Liver (tissue), 8 donors: ENCODE measurements at regions not wholly inside any gene's neighbourhood (a gene's known extent, or its start where the extent isn't known, plus 50 kb on each side); places are given as distances from the start of the nearest gene placed in this dataset.

Experiments used
- DNase-seq: peaks from one replicate; pipeline ENCODE4 v3.0.0-alpha.2; 2017; ENCODE audit warnings: low spot score
- H3K27ac ChIP-seq, 2 donors: one replicate each; pipeline ENCODE4 v1.7.0; 2013; ENCODE audit warnings: inconsistent platforms in 2 of 2, low read length in 2 of 2, control low read depth in 1 of 2, low read depth in 1 of 2, mild to moderate bottlenecking in 1 of 2
- H3K27me3 ChIP-seq, 4 donors: one replicate each; pipeline versions ENCODE4 v1.6.1 to v1.7.0; 2013; ENCODE audit warnings: low read length in 3 of 4, inconsistent platforms in 1 of 4, mild to moderate bottlenecking in 1 of 4, moderate library complexity in 1 of 4; ENCODE audit not compliant: control insufficient read depth in 4 of 4, insufficient read depth in 4 of 4
- H3K36me3 ChIP-seq, 4 donors: one replicate each; pipeline versions ENCODE4 v1.6.1 to v1.7.0; 2013; ENCODE audit warnings: low read length in 3 of 4, mild to moderate bottlenecking in 3 of 4, low read depth in 1 of 4, moderate library complexity in 1 of 4; ENCODE audit not compliant: control insufficient read depth in 4 of 4, insufficient read depth in 3 of 4
- H3K4me1 ChIP-seq, 4 donors: one replicate each; pipeline versions ENCODE4 v1.6.1 to v1.7.0; 2013; ENCODE audit warnings: low read length in 3 of 4, mild to moderate bottlenecking in 3 of 4, moderate library complexity in 1 of 4; ENCODE audit not compliant: control insufficient read depth in 4 of 4, insufficient read depth in 4 of 4
- H3K4me3 ChIP-seq, 3 donors: one replicate each; pipeline versions ENCODE4 v1.6.1 to v1.7.0; 2013; ENCODE audit warnings: low read length in 3 of 3, control low read depth in 1 of 3, low read depth in 1 of 3, mild to moderate bottlenecking in 1 of 3
- H3K9ac ChIP-seq, 2 donors: one replicate each; pipeline ENCODE4 v1.7.0; 2013; ENCODE audit warnings: low read length in 2 of 2, mild to moderate bottlenecking in 2 of 2, moderate library complexity in 2 of 2, control low read depth in 1 of 2, low read depth in 1 of 2
- H3K9me3 ChIP-seq, 4 donors: one replicate each; pipeline versions ENCODE4 v1.6.1 to v1.7.0; 2013; ENCODE audit warnings: low read length in 3 of 4; ENCODE audit not compliant: control insufficient read depth in 4 of 4
- ATF3 ChIP-seq: IDR thresholded peaks from 2 replicates; pipeline ENCODE4 v1.6.1; 2016; ENCODE audit warnings: antibody characterized with exemption
- CTCF ChIP-seq: fragments of 150-350 bp; IDR thresholded peaks from 2 replicates; pipeline ENCODE4 v1.5.1; 2017; ENCODE audit warnings: improper control_type of control experiment, low read depth, low read length; ENCODE audit not compliant: missing input control
- EGR1 ChIP-seq, 2 donors: IDR thresholded peaks; 2 replicates each; pipeline ENCODE4 v1.6.1; 2016 to 2018; ENCODE audit warnings: antibody characterized with exemption in 2 of 2, low read depth in 2 of 2
- FOXA1 ChIP-seq: IDR thresholded peaks from 2 replicates; pipeline ENCODE4 v1.6.1; 2016; ENCODE audit warnings: antibody characterized with exemption
- FOXA2 ChIP-seq: IDR thresholded peaks from 2 replicates; pipeline ENCODE4 v1.6.1; 2016; ENCODE audit warnings: antibody characterized with exemption
- GABPA ChIP-seq, 2 donors: IDR thresholded peaks in 1 of 2; conservative IDR thresholded peaks in 1 of 2; 2 replicates each; pipeline ENCODE4 v1.6.1; 2016; ENCODE audit warnings: antibody characterized with exemption in 2 of 2, mild to moderate bottlenecking in 1 of 2, moderate library complexity in 1 of 2
- HNF4A ChIP-seq, 2 donors: conservative IDR thresholded peaks; 2 replicates each; pipeline ENCODE4 v1.6.1; 2016; ENCODE audit warnings: antibody characterized with exemption in 2 of 2, mild to moderate bottlenecking in 2 of 2
- HNF4G ChIP-seq: IDR thresholded peaks from 2 replicates; pipeline ENCODE4 v1.6.1; 2016; ENCODE audit warnings: antibody characterized with exemption
- JUND ChIP-seq, 2 donors: IDR thresholded peaks; 2 replicates each; pipeline ENCODE4 v1.6.1; 2016; ENCODE audit warnings: antibody characterized with exemption in 2 of 2
- MAX ChIP-seq: IDR thresholded peaks from 2 replicates; pipeline ENCODE4 v1.6.1; 2016; ENCODE audit warnings: antibody characterized with exemption
- NR2F2 ChIP-seq: IDR thresholded peaks from 2 replicates; pipeline ENCODE4 v1.6.1; 2016; ENCODE audit warnings: antibody characterized with exemption
- RAD21 ChIP-seq, 2 donors: IDR thresholded peaks; 2 replicates each; pipeline ENCODE4 v1.6.1; 2016; ENCODE audit warnings: antibody characterized with exemption in 2 of 2, mild to moderate bottlenecking in 2 of 2
- REST ChIP-seq: IDR thresholded peaks from 2 replicates; pipeline ENCODE4 v1.6.1; 2016; ENCODE audit warnings: antibody characterized with exemption, mild to moderate bottlenecking
- RXRA ChIP-seq, 2 donors: IDR thresholded peaks; 2 replicates each; pipeline ENCODE4 v1.6.1; 2017 to 2018; ENCODE audit warnings: antibody characterized with exemption in 2 of 2, mild to moderate bottlenecking in 1 of 2
- SP1 ChIP-seq: IDR thresholded peaks from 2 replicates; pipeline ENCODE4 v1.6.1; 2018; ENCODE audit warnings: antibody characterized with exemption, mild to moderate bottlenecking
- TAF1 ChIP-seq: conservative IDR thresholded peaks from 2 replicates; pipeline ENCODE4 v1.6.1; 2016; ENCODE audit warnings: antibody characterized with exemption, mild to moderate bottlenecking
- YY1 ChIP-seq: IDR thresholded peaks from 2 replicates; pipeline ENCODE4 v1.6.1; 2016; ENCODE audit warnings: antibody characterized with exemption, mild to moderate bottlenecking
- ZBTB33 ChIP-seq: IDR thresholded peaks from 2 replicates; pipeline ENCODE4 v1.6.1; 2016; ENCODE audit warnings: antibody characterized with exemption
- WGBS: extraction: QIAGEN DNeasy Blood & Tissue Kit; methylation state at CpG from one replicate; pipeline ENCODE4 v1.1.7; 2013; 5-methylcytosine and 5-hydroxymethylcytosine counted together
- donor health status: healthy.
- donor health status: healthy.
- donor health status: healthy.
- donor health status: healthy.
- donor health status: healthy.

- Histone ChIP-seq H3K9ac (no peak overlapping the region), H3K27me3 (no peaks in the 10 kb centered on the region), H3K4me1 (no peaks in the 10 kb centered on the region), H3K9me3 (no peaks in the 10 kb centered on the region), H3K27ac (no peak overlapping the region), H3K4me3 (no peak overlapping the region), H3K36me3 (no peaks in the 10 kb centered on the region)
- WGBS: 77% methylated on average over 1 of the region's 1 CpG
- TF ChIP-seq HNF4G (no peak), RXRA (IDR thresholded peaks at IDR 0.05) (no peak), HNF4A (conservative IDR thresholded peaks at IDR 0.05) (no peak), YY1 (no peak), TAF1 (no peak), NR2F2 (no peak), JUND (IDR thresholded peaks at IDR 0.05) (no peak), SP1 (no peak), GABPA (IDR thresholded peaks at IDR 0.05 in 1 of 2, conservative IDR thresholded peaks at IDR 0.05 in 1 of 2) (no peak), CTCF (no peak), ZBTB33 (no peak)
- no peak for DNase-seq
These were observed 75.1 kb upstream of the NEGR1 start for GRCh38 chr1:72357411-72357810.

GRCh38 chr1:72355899-72356298, 73.6 kb upstream of the NEGR1 start:
- TF ChIP-seq GABPA (IDR thresholded peaks at IDR 0.05 in 1 of 2, conservative IDR thresholded peaks at IDR 0.05 in 1 of 2) (no peak), EGR1 (IDR thresholded peaks at IDR 0.05; ENCODE audit: low read depth in 2 of 2) (no peak), ZBTB33 (no peak), JUND (IDR thresholded peaks at IDR 0.05) (no peak), RAD21 (IDR thresholded peaks at IDR 0.05) (no peak), NR2F2 (no peak), HNF4A (conservative IDR thresholded peaks at IDR 0.05) (no peak), SP1 (no peak), TAF1 (no peak), FOXA1 (no peak), REST (no peak), MAX (no peak), ATF3 (no peak), FOXA2 (no peak), RXRA (IDR thresholded peaks at IDR 0.05) (no peak), CTCF (no peak), HNF4G (no peak), YY1 (no peak)
- Histone ChIP-seq H3K36me3 (no peaks in the 10 kb centered on the region), H3K4me3 (no peak overlapping the region), H3K9me3 (no peaks in the 10 kb centered on the region), H3K4me1 (no peaks in the 10 kb centered on the region), H3K27ac (no peak overlapping the region), H3K9ac (no peak overlapping the region), H3K27me3 (no peaks in the 10 kb centered on the region)
- no peak for DNase-seq
- WGBS: 85% methylated on average over 3 of the region's 3 CpGs
